K562 (cell line): ENCODE measurements at regions not wholly inside any gene's neighbourhood (a gene's known extent, or its start where the extent isn't known, plus 50 kb on each side); places are given as distances from the start of the nearest gene placed in this dataset.

Source experiments
- CBX8 ChIP-seq: fragments of 200-600 bp; sonication (generic); IDR thresholded peaks from 2 replicates; pipeline ENCODE4 v1.6.1; 2012; ENCODE audit warnings: borderline replicate concordance, mixed run types, low read depth, mild to moderate bottlenecking, moderate library complexity, mixed read lengths, low read length, control low read depth, inconsistent platforms; ENCODE audit not compliant: poor library complexity, severe bottlenecking; ENCODE audit errors: extremely low read depth
- FUS ChIP-seq: fragments of 200-400 bp; formaldehyde crosslinking; optimal IDR thresholded peaks from 2 replicates; pipeline ENCODE3; 2017; ENCODE audit warnings: low read depth, low read length
- ILK ChIP-seq: fragments of 450-650 bp; IDR thresholded peaks from 2 replicates; pipeline ENCODE4 v1.6.1; 2016; ENCODE audit warnings: missing genetic modification characterization, low read depth, mild to moderate bottlenecking, missing compliant biosample characterization, moderate library complexity, borderline replicate concordance
- KDM5B ChIP-seq: fragments of 200-600 bp; sonication (generic); IDR thresholded peaks from 2 replicates; pipeline ENCODE4 v1.6.1; 2012; ENCODE audit warnings: low read depth, mild to moderate bottlenecking, moderate library complexity, low read length, control low read depth, inconsistent platforms; ENCODE audit not compliant: insufficient replicate concordance
- KLF6 ChIP-seq: fragments of 250-450 bp; sonication (Bioruptor Pico); IDR thresholded peaks from 2 replicates; pipeline ENCODE4 v1.4.0; 2020; ENCODE audit warnings: mild to moderate bottlenecking, moderate library complexity, borderline replicate concordance
- MEIS2 ChIP-seq: fragments of 450-650 bp; IDR thresholded peaks from 2 replicates; pipeline ENCODE4 v1.6.1; 2014; ENCODE audit warnings: mild to moderate bottlenecking; ENCODE audit not compliant: partially characterized antibody
- PTTG1 ChIP-seq: fragments of 450-650 bp; IDR thresholded peaks from 2 replicates; pipeline ENCODE4 v1.6.1; 2016; ENCODE audit warnings: low read depth, mild to moderate bottlenecking, missing genetic modification characterization, missing compliant biosample characterization
- PURB ChIP-seq: sonication (generic); formaldehyde crosslinking; IDR thresholded peaks from 2 replicates; pipeline ENCODE4 v1.9.0; 2021; ENCODE audit warnings: low read depth, mild to moderate bottlenecking, missing genetic modification reagents
- RBM22 ChIP-seq: fragments of 200-400 bp; formaldehyde crosslinking; IDR thresholded peaks from 2 replicates; pipeline ENCODE4 v1.6.1; 2018; ENCODE audit warnings: low read length, low read depth; ENCODE audit not compliant: poor library complexity, severe bottlenecking
- RUNX1 ChIP-seq: sonication (generic); IDR thresholded peaks from 2 replicates; pipeline ENCODE4 v1.6.1; 2016; ENCODE audit warnings: antibody characterized with exemption, low read depth
- SMAD4 ChIP-seq: fragments of 250-450 bp; sonication (Bioruptor Pico); conservative IDR thresholded peaks from 2 replicates; pipeline ENCODE4 v1.8.0; 2021; ENCODE audit warnings: inconsistent platforms, mild to moderate bottlenecking, moderate library complexity
- SREBF1 ChIP-seq: fragments of 150-350 bp; IDR thresholded peaks from 2 replicates; pipeline ENCODE4 v1.6.1; 2014; ENCODE audit warnings: antibody characterized with exemption, low read depth, low read length, borderline replicate concordance
- TCFL5 ChIP-seq: fragments of 250-450 bp; sonication (Bioruptor Pico); conservative IDR thresholded peaks from 2 replicates; pipeline ENCODE4 v1.6.1; 2021; ENCODE audit warnings: mild to moderate bottlenecking, moderate library complexity, matching md5 sums
- ZNF175 ChIP-seq: fragments of 200-800 bp; sonication (Bioruptor generic); IDR thresholded peaks from 2 replicates; pipeline ENCODE4 v1.6.1; 2016; ENCODE audit warnings: low read depth, mild to moderate bottlenecking, missing genetic modification characterization, missing compliant biosample characterization
- TF ChIP-seq, protein P1 (sequence below): fragments of 250-450 bp; sonication (Bioruptor Pico); IDR thresholded peaks from 2 replicates; pipeline ENCODE4 v1.4.0; 2020; ENCODE audit warnings: mild to moderate bottlenecking, moderate library complexity
- TF ChIP-seq, protein P2 (sequence below): fragments of 450-650 bp; IDR thresholded peaks from 2 replicates; pipeline ENCODE4 v1.6.1; 2017; ENCODE audit warnings: antibody characterized with exemption, mild to moderate bottlenecking
- TF ChIP-seq, protein P3 (sequence below), 2 experiments: fragments of 200-800 bp in 1 of 2; sonication (Bioruptor generic) in 1 of 2; sonication (generic) in 1 of 2; formaldehyde crosslinking in 1 of 2; IDR thresholded peaks in 1 of 2; conservative IDR thresholded peaks in 1 of 2; 2 replicates each; pipeline versions ENCODE4 v1.5.0 to v1.6.1; 2016 to 2020; ENCODE audit warnings: missing compliant biosample characterization in 1 of 2, missing genetic modification characterization in 1 of 2, missing genetic modification reagents in 1 of 2

DNA sequence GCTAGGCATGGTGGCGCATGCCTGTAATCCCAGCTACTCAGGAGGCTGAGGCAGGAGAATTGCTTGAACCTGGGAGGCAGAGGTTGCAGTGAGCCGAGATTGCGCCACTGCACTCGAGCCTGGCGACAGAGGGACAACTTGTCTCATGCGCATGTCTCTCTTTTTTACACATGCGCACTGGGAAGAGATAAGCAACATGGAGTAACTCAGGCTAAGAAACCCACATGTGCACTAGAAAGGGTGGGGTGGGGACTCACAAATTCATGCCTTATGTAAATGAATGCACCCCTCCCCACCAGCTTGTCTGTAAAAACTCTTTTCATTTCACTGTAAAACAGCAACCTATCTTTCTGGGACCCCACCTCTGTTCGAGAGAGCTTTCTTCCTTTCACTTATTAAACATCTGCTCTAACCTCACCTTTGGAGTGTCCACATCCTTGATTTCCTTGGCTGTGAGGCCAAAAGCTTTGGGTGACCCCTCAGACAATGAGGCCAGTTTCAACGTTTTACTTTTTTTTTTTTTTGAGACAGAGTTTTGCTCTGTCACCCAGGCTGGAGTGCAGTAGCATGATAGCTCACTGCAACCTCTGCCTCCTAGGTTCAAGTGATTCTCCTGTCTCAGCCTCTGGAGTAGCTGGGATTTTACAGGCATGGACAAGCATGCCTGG lies 91.6 kb upstream of the RMP24 start (continued):
- TF ChIP-seq SREBF1 (no peak), CBX8 (no peak), PTTG1 (peak; percentile 90), RBM22 (no peak), RUNX1 (no peak), KDM5B (no peak), SMAD4 (CRISPR knock-in tag) (peak; percentile 89), ZNF175 (CRISPR knock-in tag) (peak; percentile 95), TCFL5 (CRISPR knock-in tag) (0 out of 2 replicates have a peak, but pooled peaks have one; percentile 16), ILK (peak; percentile 68; the same call in 1 of the 2 replicates), PURB (CRISPR knock-in tag) (no peak), MEIS2 (peak; percentile 4), KLF6 (CRISPR knock-in tag) (peak; percentile 83; the same call in 1 of the 2 replicates), FUS (no peak)
- TF ChIP-seq, protein P1, sequence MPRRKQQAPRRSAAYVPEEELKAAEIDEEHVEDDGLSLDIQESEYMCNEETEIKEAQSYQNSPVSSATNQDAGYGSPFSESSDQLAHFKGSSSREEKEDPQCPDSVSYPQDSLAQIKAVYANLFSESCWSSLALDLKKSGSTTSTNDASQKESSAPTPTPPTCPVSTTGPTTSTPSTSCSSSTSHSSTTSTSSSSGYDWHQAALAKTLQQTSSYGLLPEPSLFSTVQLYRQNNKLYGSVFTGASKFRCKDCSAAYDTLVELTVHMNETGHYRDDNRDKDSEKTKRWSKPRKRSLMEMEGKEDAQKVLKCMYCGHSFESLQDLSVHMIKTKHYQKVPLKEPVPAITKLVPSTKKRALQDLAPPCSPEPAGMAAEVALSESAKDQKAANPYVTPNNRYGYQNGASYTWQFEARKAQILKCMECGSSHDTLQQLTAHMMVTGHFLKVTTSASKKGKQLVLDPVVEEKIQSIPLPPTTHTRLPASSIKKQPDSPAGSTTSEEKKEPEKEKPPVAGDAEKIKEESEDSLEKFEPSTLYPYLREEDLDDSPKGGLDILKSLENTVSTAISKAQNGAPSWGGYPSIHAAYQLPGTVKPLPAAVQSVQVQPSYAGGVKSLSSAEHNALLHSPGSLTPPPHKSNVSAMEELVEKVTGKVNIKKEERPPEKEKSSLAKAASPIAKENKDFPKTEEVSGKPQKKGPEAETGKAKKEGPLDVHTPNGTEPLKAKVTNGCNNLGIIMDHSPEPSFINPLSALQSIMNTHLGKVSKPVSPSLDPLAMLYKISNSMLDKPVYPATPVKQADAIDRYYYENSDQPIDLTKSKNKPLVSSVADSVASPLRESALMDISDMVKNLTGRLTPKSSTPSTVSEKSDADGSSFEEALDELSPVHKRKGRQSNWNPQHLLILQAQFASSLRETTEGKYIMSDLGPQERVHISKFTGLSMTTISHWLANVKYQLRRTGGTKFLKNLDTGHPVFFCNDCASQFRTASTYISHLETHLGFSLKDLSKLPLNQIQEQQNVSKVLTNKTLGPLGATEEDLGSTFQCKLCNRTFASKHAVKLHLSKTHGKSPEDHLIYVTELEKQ (CRISPR knock-in tag), result no peak
- TF ChIP-seq, protein P2, sequence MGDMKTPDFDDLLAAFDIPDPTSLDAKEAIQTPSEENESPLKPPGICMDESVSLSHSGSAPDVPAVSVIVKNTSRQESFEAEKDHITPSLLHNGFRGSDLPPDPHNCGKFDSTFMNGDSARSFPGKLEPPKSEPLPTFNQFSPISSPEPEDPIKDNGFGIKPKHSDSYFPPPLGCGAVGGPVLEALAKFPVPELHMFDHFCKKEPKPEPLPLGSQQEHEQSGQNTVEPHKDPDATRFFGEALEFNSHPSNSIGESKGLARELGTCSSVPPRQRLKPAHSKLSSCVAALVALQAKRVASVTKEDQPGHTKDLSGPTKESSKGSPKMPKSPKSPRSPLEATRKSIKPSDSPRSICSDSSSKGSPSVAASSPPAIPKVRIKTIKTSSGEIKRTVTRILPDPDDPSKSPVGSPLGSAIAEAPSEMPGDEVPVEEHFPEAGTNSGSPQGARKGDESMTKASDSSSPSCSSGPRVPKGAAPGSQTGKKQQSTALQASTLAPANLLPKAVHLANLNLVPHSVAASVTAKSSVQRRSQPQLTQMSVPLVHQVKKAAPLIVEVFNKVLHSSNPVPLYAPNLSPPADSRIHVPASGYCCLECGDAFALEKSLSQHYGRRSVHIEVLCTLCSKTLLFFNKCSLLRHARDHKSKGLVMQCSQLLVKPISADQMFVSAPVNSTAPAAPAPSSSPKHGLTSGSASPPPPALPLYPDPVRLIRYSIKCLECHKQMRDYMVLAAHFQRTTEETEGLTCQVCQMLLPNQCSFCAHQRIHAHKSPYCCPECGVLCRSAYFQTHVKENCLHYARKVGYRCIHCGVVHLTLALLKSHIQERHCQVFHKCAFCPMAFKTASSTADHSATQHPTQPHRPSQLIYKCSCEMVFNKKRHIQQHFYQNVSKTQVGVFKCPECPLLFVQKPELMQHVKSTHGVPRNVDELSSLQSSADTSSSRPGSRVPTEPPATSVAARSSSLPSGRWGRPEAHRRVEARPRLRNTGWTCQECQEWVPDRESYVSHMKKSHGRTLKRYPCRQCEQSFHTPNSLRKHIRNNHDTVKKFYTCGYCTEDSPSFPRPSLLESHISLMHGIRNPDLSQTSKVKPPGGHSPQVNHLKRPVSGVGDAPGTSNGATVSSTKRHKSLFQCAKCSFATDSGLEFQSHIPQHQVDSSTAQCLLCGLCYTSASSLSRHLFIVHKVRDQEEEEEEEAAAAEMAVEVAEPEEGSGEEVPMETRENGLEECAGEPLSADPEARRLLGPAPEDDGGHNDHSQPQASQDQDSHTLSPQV, result peak; percentile 99
- TF ChIP-seq, protein P3, sequence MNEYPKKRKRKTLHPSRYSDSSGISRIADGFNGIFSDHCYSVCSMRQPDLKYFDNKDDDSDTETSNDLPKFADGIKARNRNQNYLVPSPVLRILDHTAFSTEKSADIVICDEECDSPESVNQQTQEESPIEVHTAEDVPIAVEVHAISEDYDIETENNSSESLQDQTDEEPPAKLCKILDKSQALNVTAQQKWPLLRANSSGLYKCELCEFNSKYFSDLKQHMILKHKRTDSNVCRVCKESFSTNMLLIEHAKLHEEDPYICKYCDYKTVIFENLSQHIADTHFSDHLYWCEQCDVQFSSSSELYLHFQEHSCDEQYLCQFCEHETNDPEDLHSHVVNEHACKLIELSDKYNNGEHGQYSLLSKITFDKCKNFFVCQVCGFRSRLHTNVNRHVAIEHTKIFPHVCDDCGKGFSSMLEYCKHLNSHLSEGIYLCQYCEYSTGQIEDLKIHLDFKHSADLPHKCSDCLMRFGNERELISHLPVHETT (CRISPR knock-in tag; conservative IDR thresholded peaks at IDR 0.05 in 1 of 2, IDR thresholded peaks at IDR 0.05 in 1 of 2), result peak in 1 of 2 experiments; percentile 95; a peak in 2 of 4 replicates
